Activated naive CD4-positive, alpha-beta T cell treated with anti-CD3 and anti-CD28 coated beads, Interleukin-2, amount 50 U/mL, for 24 hours (primary cell): ENCODE measurements at regions not wholly inside any gene's neighbourhood (a gene's known extent, or its start where the extent isn't known, plus 50 kb on each side); places are given as distances from the start of the nearest gene placed in this dataset.
"Not testable (repeated sequence)": the region's sequence is repeated elsewhere in the genome, so short reads cannot be mapped to it uniquely, and the experiment has no call there.

ENCODE experiments used
- H3K27ac Mint-ChIP-seq: one replicate; pipeline ENCODE4 v1.8.0; 2021; ENCODE audit warnings: mild to moderate bottlenecking, mixed read lengths
- H3K27me3 Mint-ChIP-seq: one replicate; pipeline ENCODE4 v1.8.0; 2021; ENCODE audit warnings: mixed read lengths
- H3K36me3 Mint-ChIP-seq: one replicate; pipeline ENCODE4 v1.8.0; 2021; ENCODE audit warnings: mixed read lengths
- H3K4me1 Mint-ChIP-seq: one replicate; pipeline ENCODE4 v1.8.0; 2021; ENCODE audit warnings: mixed read lengths
- H3K4me3 Mint-ChIP-seq: one replicate; pipeline ENCODE4 v1.8.0; 2021; ENCODE audit warnings: mild to moderate bottlenecking, mixed read lengths
- H3K9me3 Mint-ChIP-seq: one replicate; pipeline ENCODE4 v1.8.0; 2021; ENCODE audit warnings: mixed read lengths

- H3K4me3 Mint-ChIP-seq: no peak overlapping the region
- no peak overlapping the region for H3K27ac Mint-ChIP-seq
- H3K9me3 Mint-ChIP-seq: no peaks in the 10 kb centered on the region
- H3K4me1 Mint-ChIP-seq: no peaks in the 10 kb centered on the region
- no peaks in the 10 kb centered on the region for H3K27me3 Mint-ChIP-seq
- H3K36me3 Mint-ChIP-seq: no peaks in the 10 kb centered on the region
These were observed 738.5 kb downstream of the SLC6A15 start for GRCh38 chr12:84174115-84174514.

DNA sequence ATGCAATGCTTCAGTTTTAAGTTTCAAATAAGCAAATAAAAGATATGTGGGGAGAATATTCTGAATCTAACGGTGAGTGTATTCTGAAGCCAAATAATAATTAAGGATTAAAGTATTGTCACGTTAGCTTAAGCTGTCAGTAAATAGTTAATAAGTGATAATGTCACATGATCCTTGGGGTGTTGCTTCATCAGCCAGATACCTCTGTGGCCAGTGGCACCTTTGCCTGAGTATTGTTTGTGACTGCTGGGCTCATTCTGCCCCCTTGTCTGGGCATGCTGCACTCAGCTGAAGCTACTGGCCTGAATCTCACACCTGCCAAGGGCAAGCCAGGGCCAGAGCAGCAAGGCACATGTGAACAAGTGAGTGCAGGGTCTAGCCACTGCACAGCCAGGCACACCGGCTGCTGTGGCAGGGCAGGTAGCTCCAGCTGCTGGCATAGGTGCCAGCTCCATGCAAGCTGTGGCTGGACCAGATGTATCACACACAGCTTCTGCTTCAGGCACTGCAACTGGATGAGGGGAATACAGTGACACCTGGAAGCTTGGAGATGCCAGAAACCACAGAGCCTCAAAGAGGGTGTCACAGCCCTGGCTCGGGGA is 739.7 kb downstream of the SLC6A15 start:
- Mint-ChIP-seq H3K9me3 (no peaks in the 10 kb centered on the region), H3K27me3 (no peaks in the 10 kb centered on the region)

DNA sequence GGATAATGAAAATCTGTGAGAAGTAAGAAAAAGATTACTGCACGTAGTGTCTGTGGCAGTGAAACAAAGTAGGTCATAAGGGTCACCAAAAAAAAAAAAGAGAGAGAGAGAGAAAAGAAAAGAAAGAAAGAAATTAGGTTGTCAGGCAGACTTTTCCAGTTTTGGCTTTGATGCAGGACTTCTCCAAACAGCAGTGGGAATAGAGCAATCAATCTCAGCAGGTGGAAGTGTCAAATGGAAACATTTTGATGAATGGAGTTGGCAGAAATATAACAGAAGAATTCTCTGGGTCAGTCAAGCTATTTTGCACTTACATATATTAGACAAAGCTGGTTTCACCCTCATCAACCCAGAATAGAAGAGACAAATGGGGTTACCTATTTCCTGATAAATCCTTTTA is 745.8 kb downstream of the SLC6A15 start:
- no peaks in the 10 kb centered on the region for H3K4me1 Mint-ChIP-seq
- H3K9me3 Mint-ChIP-seq: peaks cover 7% of the 10 kb centered on the region
- H3K27ac Mint-ChIP-seq: no peak overlapping the region
- no peak overlapping the region for H3K4me3 Mint-ChIP-seq
- no peaks in the 10 kb centered on the region for H3K36me3 Mint-ChIP-seq
- no peaks in the 10 kb centered on the region for H3K27me3 Mint-ChIP-seq

More for the DNA sequence above, 739.7 kb downstream of the SLC6A15 start:
- H3K36me3 Mint-ChIP-seq: no peaks in the 10 kb centered on the region
- H3K4me1 Mint-ChIP-seq: no peaks in the 10 kb centered on the region
- H3K4me3 Mint-ChIP-seq: no peak overlapping the region
- no peak overlapping the region for H3K27ac Mint-ChIP-seq

DNA sequence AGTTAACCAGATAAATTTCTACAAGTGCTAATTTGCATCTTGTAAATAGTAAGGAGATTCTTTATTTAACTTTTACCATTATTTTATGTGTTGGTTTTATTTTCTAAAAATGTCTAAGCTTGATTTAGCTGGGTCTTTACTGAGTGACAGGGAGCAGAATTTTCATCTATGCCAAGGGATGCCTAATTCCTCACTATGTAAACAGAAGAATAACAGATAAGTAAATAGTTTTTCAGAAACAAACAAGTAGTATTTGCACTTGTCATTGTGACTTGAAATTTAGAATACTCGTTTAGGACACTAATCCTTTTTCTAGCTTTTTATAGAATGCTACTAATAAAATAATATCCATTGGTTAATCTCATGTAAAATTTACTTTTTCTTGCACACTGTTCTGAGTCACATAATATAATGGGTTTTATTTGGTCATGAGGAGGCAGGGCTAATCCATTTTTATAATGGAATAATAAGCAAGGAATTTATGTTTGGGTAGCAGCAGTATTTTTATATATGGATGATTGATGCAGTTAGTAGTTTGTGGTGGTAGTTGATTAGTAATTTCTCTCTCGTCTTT is 746.5 kb downstream of the SLC6A15 start:
- Mint-ChIP-seq H3K27me3 (no peaks in the 10 kb centered on the region), H3K9me3 (peaks cover 7% of the 10 kb centered on the region), H3K4me3 (no peak overlapping the region), H3K36me3 (no peaks in the 10 kb centered on the region), H3K27ac (no peak overlapping the region), H3K4me1 (no peaks in the 10 kb centered on the region)

DNA sequence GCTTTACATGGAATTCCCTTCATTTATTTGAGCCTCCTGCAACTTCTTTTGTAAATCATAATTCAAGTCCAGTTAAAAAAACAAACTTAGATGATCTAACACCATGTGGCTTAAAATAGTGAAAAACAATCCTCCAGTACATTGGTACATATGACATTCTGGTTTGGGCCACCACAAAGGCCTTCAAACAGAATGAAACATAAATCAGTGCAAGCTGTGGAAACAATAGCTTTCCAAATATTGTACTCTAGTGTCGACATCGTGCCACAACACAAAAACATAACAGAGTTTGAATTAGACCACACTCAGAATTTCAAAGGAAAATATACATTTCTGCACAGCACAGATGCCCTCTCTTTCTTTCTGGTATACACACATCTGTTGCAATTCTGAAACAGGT is 751.3 kb downstream of the SLC6A15 start:
- H3K36me3 Mint-ChIP-seq: no peaks in the 10 kb centered on the region

GRCh38 chr12:84159260-84159659 is 753.3 kb downstream of the SLC6A15 start:
- H3K4me1 Mint-ChIP-seq: no peaks in the 10 kb centered on the region
- no peaks in the 10 kb centered on the region for H3K9me3 Mint-ChIP-seq
- H3K4me3 Mint-ChIP-seq: no peak overlapping the region
- no peaks in the 10 kb centered on the region for H3K27me3 Mint-ChIP-seq
- no peak overlapping the region for H3K27ac Mint-ChIP-seq
- H3K36me3 Mint-ChIP-seq: no peaks in the 10 kb centered on the region

More for the DNA sequence above, 751.3 kb downstream of the SLC6A15 start:
- no peaks in the 10 kb centered on the region for H3K9me3 Mint-ChIP-seq
- H3K27me3 Mint-ChIP-seq: no peaks in the 10 kb centered on the region
- H3K27ac Mint-ChIP-seq: no peak overlapping the region
- H3K4me1 Mint-ChIP-seq: no peaks in the 10 kb centered on the region
- no peak overlapping the region for H3K4me3 Mint-ChIP-seq

- Mint-ChIP-seq H3K9me3 (peaks cover 8% of the 10 kb centered on the region), H3K27me3 (no peaks in the 10 kb centered on the region), H3K27ac (no peak overlapping the region), H3K36me3 (no peaks in the 10 kb centered on the region), H3K4me3 (no peak overlapping the region), H3K4me1 (no peaks in the 10 kb centered on the region)
These were observed 755.4 kb downstream of the SLC6A15 start for GRCh38 chr12:84157170-84157569.

- peaks cover 13% of the 10 kb centered on the region for H3K9me3 Mint-ChIP-seq
- not testable (repeated sequence) for H3K36me3 Mint-ChIP-seq, H3K27me3 Mint-ChIP-seq, H3K4me1 Mint-ChIP-seq, H3K4me3 Mint-ChIP-seq, H3K27ac Mint-ChIP-seq
These were observed 757.3 kb downstream of the SLC6A15 start for GRCh38 chr12:84154991-84155930.

GRCh38 chr12:84154439-84154990 is 758.1 kb downstream of the SLC6A15 start:
- not testable (repeated sequence) for H3K36me3 Mint-ChIP-seq, H3K4me3 Mint-ChIP-seq, H3K4me1 Mint-ChIP-seq, H3K27me3 Mint-ChIP-seq, H3K27ac Mint-ChIP-seq
- peaks cover 13% of the 10 kb centered on the region for H3K9me3 Mint-ChIP-seq

GRCh38 chr12:84150201-84150600 is 762.4 kb downstream of the SLC6A15 start:
- H3K27ac Mint-ChIP-seq: no peak overlapping the region
- H3K4me3 Mint-ChIP-seq: no peak overlapping the region
- H3K27me3 Mint-ChIP-seq: no peaks in the 10 kb centered on the region
- H3K4me1 Mint-ChIP-seq: no peaks in the 10 kb centered on the region
- H3K36me3 Mint-ChIP-seq: no peaks in the 10 kb centered on the region
- H3K9me3 Mint-ChIP-seq: peaks cover 23% of the 10 kb centered on the region

GRCh38 chr12:84148335-84148734 is 764.3 kb downstream of the SLC6A15 start:
- no peaks in the 10 kb centered on the region for H3K4me1 Mint-ChIP-seq
- no peaks in the 10 kb centered on the region for H3K36me3 Mint-ChIP-seq
- H3K27ac Mint-ChIP-seq: no peak overlapping the region
- H3K27me3 Mint-ChIP-seq: no peaks in the 10 kb centered on the region
- peaks cover 23% of the 10 kb centered on the region for H3K9me3 Mint-ChIP-seq
- H3K4me3 Mint-ChIP-seq: no peak overlapping the region

DNA sequence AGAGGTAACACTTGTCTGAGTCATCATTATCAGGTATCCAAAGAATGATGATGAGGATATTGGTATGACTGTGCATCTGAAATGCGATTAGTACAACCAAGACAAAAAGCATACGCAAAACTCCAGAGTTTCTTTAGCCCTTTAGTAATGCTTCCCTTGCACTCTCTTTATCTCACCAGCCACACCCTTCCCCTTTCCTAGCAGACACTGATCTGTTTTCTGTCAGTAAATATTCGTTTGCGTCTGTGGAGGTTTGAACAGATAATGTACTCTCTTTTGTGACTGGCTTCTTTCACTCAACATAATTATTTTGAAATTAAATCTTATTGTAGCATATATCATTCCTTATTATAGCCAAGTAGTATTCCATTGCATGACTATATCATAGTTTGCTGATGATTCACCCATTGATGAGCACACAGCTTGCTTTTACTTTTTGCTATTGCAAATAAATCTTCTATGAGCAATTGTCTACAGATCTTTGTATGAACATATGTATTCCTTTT is 775.7 kb downstream of the SLC6A15 start:
- Mint-ChIP-seq H3K9me3 (peaks cover 8% of the 10 kb centered on the region), H3K4me1 (no peaks in the 10 kb centered on the region), H3K27me3 (no peaks in the 10 kb centered on the region), H3K27ac (no peak overlapping the region), H3K4me3 (no peak overlapping the region), H3K36me3 (no peaks in the 10 kb centered on the region)

DNA sequence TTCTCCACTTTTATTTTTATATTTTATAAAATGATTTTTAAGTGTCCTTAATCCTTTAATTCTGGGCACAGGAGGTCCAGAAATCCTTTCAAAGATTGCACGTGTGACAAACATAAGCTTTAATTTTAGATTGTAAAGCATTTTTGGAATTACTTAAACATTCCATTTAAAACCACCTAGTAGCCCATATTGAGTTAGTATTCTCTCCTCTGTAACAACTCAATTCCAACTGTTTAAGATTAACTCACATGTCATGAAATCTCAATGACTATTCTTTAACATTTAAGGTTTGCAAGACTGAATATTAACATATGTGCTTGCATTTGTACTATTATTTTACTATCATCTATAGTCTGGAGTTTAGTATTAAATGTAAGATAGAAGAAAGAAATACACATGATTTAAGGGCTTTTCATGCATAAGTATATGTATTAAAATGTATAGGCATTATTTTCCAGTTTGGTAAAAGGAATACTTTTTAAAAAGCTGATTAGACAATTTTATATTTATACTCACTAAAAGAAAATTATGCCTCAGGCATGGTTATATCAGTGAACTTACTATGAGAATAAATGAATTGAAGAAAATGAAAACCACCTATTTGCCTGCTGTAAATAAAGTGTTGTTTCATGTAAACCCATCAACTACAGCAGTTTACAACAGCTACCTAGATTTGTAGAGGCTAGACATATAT is 776.9 kb downstream of the SLC6A15 start:
- no peak overlapping the region for H3K4me3 Mint-ChIP-seq
- peaks cover 8% of the 10 kb centered on the region for H3K9me3 Mint-ChIP-seq
- no peak overlapping the region for H3K27ac Mint-ChIP-seq
- no peaks in the 10 kb centered on the region for H3K36me3 Mint-ChIP-seq
- no peaks in the 10 kb centered on the region for H3K4me1 Mint-ChIP-seq
- H3K27me3 Mint-ChIP-seq: no peaks in the 10 kb centered on the region

- Mint-ChIP-seq H3K36me3 (no peaks in the 10 kb centered on the region), H3K27me3 (no peaks in the 10 kb centered on the region), H3K4me1 (no peaks in the 10 kb centered on the region), H3K4me3 (no peak overlapping the region), H3K9me3 (no peaks in the 10 kb centered on the region), H3K27ac (no peak overlapping the region)
These were observed 777.7 kb downstream of the SLC6A15 start for GRCh38 chr12:84134797-84135366.

- Mint-ChIP-seq H3K4me1 (no peaks in the 10 kb centered on the region), H3K36me3 (no peaks in the 10 kb centered on the region), H3K9me3 (no peaks in the 10 kb centered on the region), H3K4me3 (no peak overlapping the region), H3K27me3 (no peaks in the 10 kb centered on the region), H3K27ac (no peak overlapping the region)
These were observed 781.5 kb downstream of the SLC6A15 start for GRCh38 chr12:84131076-84131475.
